Dendritic cell treated with granulocyte-macrophage colony-stimulating factor and Interleukin-4, amounts not matched to agents 40 ng/mL and 50 ng/mL, for 4 days (primary cell): ENCODE measurements at regions not wholly inside any gene's neighbourhood (a gene's known extent, or its start where the extent isn't known, plus 50 kb on each side); places are given as distances from the start of the nearest gene placed in this dataset.

Experiments used
- H3K27ac Mint-ChIP-seq: one replicate; pipeline ENCODE4 v1.8.0; 2022; ENCODE audit warnings: mild to moderate bottlenecking, mixed read lengths
- H3K27me3 Mint-ChIP-seq: one replicate; pipeline ENCODE4 v1.8.0; 2022; ENCODE audit warnings: mild to moderate bottlenecking, mixed read lengths
- H3K36me3 Mint-ChIP-seq: one replicate; pipeline ENCODE4 v1.8.0; 2022; ENCODE audit warnings: low read depth, mixed read lengths
- H3K4me1 Mint-ChIP-seq: one replicate; pipeline ENCODE4 v1.8.0; 2022; ENCODE audit warnings: low read depth, mixed read lengths
- H3K4me3 Mint-ChIP-seq: one replicate; pipeline ENCODE4 v1.8.0; 2022; ENCODE audit warnings: mild to moderate bottlenecking, moderate library complexity, mixed read lengths
- H3K9me3 Mint-ChIP-seq: one replicate; pipeline ENCODE4 v1.8.0; 2022; ENCODE audit warnings: mixed read lengths
- intact Hi-C: fragments of 100-400 bp; cut with micrococcal nuclease; formaldehyde crosslinking; loops from one replicate; pipeline ENCODE4 v1.15.0; 2022

DNA sequence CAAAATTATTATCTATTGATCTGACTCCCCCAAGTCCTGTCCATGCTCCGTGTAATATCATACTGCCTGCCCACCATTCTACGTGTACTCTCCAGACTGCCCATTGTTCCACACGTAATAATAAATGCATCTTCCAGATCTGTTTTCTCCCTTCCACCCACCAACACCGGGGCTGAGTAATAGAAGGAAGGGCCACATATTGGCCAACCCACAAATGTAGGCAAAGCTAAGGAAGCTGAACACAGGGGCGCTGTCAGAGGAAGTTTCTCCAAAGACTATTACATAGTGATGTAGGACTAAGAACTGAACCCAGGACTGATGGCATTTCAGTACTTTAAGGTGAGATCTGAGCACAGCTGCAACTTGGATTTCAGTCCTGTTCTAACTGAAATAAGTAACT lies 135.8 kb upstream of the GUCY1A1 start:
- H3K9me3 Mint-ChIP-seq: no peaks in the 10 kb centered on the region
- no peak overlapping the region for H3K27ac Mint-ChIP-seq
- intact Hi-C loops: no loop called here
- H3K4me3 Mint-ChIP-seq: no peak overlapping the region
- H3K27me3 Mint-ChIP-seq: no peaks in the 10 kb centered on the region
- no peaks in the 10 kb centered on the region for H3K4me1 Mint-ChIP-seq
- no peaks in the 10 kb centered on the region for H3K36me3 Mint-ChIP-seq

DNA sequence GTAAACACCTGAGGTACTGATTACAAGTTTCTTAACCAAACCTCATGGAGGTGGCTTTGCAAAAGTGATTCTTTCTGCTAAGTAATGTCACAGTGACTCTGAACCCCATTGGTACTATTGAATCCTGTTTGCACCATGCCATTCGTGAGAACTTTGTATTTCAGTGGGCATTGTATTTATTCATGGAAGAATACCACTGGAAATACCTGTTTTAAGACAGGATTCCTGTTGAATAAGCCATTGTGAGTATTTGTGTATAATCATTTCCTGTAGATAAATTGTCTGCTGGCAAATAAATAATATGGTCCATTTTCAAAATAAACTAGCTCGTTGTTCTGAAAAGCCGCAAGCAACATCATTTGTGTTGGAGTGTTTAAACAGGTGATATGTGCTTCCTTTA lies 136.4 kb upstream of the GUCY1A1 start:
- no peak overlapping the region for H3K4me3 Mint-ChIP-seq
- intact Hi-C loops: no loop called here
- H3K36me3 Mint-ChIP-seq: no peaks in the 10 kb centered on the region
- no peaks in the 10 kb centered on the region for H3K9me3 Mint-ChIP-seq
- H3K4me1 Mint-ChIP-seq: no peaks in the 10 kb centered on the region
- H3K27me3 Mint-ChIP-seq: no peaks in the 10 kb centered on the region
- H3K27ac Mint-ChIP-seq: no peak overlapping the region

- Mint-ChIP-seq H3K4me3 (no peak overlapping the region), H3K27ac (no peak overlapping the region), H3K4me1 (no peaks in the 10 kb centered on the region), H3K36me3 (no peaks in the 10 kb centered on the region), H3K27me3 (no peaks in the 10 kb centered on the region), H3K9me3 (no peaks in the 10 kb centered on the region)
- intact Hi-C loops: loop anchor here (1.0 to 5.0 kb wide), 2 partner anchors 87 to 258 kb away; no protein-coding TSS in a partner anchor
Observed at GRCh38 chr4:155529716-155530115, 136.9 kb upstream of the GUCY1A1 start.

DNA sequence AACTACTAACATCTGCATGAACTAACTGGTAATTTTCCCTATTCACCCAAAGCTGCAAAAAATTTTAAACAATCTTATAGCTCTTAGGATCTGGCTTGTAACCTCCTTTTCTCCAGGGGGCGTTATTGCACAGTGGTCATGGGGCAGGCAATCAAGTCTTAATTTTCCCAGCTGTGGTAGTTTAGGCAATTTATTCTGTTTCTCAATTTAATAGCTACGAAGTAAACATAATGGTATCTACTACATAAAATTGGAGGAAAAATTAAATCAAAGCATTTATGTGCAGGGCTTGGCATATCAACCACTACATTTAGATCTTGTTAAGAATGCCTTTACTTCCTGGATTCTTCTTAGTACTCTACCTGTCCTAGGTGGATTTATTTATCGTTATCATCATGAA lies 137.4 kb upstream of the GUCY1A1 start:
- H3K9me3 Mint-ChIP-seq: no peaks in the 10 kb centered on the region
- H3K36me3 Mint-ChIP-seq: no peaks in the 10 kb centered on the region
- no peaks in the 10 kb centered on the region for H3K27me3 Mint-ChIP-seq
- no peak overlapping the region for H3K27ac Mint-ChIP-seq
- H3K4me1 Mint-ChIP-seq: no peaks in the 10 kb centered on the region
- no peak overlapping the region for H3K4me3 Mint-ChIP-seq
- intact Hi-C loops: loop anchor here (1.0 to 5.0 kb wide), 2 partner anchors 87 to 258 kb away; no protein-coding TSS in a partner anchor

- Mint-ChIP-seq H3K36me3 (no peaks in the 10 kb centered on the region), H3K27ac (no peak overlapping the region), H3K27me3 (no peaks in the 10 kb centered on the region), H3K4me1 (no peaks in the 10 kb centered on the region), H3K4me3 (no peak overlapping the region), H3K9me3 (peaks cover 20% of the 10 kb centered on the region)
- intact Hi-C loops: loop anchor here (5.0 kb wide), 1 partner anchor 84 kb away; no protein-coding TSS in a partner anchor
Observed at GRCh38 chr4:155526452-155527169, 140.0 kb upstream of the GUCY1A1 start.

GRCh38 chr4:155524926-155525455 lies 141.7 kb upstream of the GUCY1A1 start:
- intact Hi-C loops: loop anchor here (5.0 kb wide), 1 partner anchor 83 kb away; no protein-coding TSS in a partner anchor
- Mint-ChIP-seq H3K36me3 (no peaks in the 10 kb centered on the region), H3K9me3 (peaks cover 33% of the 10 kb centered on the region), H3K27me3 (no peaks in the 10 kb centered on the region), H3K27ac (no peak overlapping the region), H3K4me1 (no peaks in the 10 kb centered on the region), H3K4me3 (no peak overlapping the region)

DNA sequence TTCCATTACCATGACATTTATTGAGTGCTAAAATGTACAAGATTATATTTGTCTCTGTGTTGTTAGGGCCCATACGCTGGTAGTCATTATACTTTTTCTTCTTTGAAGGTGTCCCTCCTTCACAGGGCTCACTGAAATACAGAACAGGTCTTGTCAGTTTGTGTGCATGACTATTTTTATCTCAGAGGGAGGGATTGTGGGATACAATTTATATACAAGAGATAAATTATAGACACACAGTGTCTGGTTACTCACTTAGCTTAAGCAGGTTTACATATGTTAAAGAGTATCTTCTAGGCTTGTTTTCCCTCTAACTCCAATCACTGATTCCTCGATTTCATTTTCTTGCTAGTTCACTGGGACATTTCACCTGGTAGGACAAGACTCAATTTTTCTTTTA lies 143.3 kb upstream of the GUCY1A1 start:
- H3K9me3 Mint-ChIP-seq: peaks cover 33% of the 10 kb centered on the region
- H3K36me3 Mint-ChIP-seq: no peaks in the 10 kb centered on the region
- no peak overlapping the region for H3K27ac Mint-ChIP-seq
- intact Hi-C loops: no loop called here
- H3K4me3 Mint-ChIP-seq: no peak overlapping the region
- no peaks in the 10 kb centered on the region for H3K27me3 Mint-ChIP-seq
- no peaks in the 10 kb centered on the region for H3K4me1 Mint-ChIP-seq

- no peaks in the 10 kb centered on the region for H3K36me3 Mint-ChIP-seq
- intact Hi-C loops: no loop called here
- peaks cover 33% of the 10 kb centered on the region for H3K9me3 Mint-ChIP-seq
- no peaks in the 10 kb centered on the region for H3K4me1 Mint-ChIP-seq
- no peaks in the 10 kb centered on the region for H3K27me3 Mint-ChIP-seq
- H3K27ac Mint-ChIP-seq: no peak overlapping the region
- H3K4me3 Mint-ChIP-seq: no peak overlapping the region
Observed at GRCh38 chr4:155522201-155522600, 144.4 kb upstream of the GUCY1A1 start.

DNA sequence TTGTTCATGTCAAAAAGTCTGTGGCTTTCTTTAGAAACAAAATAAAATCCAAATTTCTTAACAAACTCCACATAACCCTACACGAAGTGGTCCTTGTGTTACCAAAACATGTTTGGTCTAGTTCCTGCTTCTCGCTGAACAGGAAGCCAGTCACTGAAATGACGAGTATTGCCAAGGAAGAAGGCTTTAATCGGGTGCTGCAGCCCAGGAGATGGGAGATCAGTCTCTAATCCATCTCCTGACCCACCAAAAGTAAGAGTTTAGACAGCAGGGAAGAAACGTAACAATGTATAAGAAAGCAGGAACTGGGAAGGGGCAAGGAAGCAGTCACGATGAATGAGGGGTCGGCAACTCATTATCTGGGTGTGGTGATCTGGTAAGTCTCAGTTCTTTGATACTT lies 144.6 kb upstream of the MAP9 start:
- H3K36me3 Mint-ChIP-seq: no peaks in the 10 kb centered on the region
- H3K27me3 Mint-ChIP-seq: no peaks in the 10 kb centered on the region
- H3K9me3 Mint-ChIP-seq: peaks cover 33% of the 10 kb centered on the region
- no peak overlapping the region for H3K4me3 Mint-ChIP-seq
- no peaks in the 10 kb centered on the region for H3K4me1 Mint-ChIP-seq
- H3K27ac Mint-ChIP-seq: no peak overlapping the region
- intact Hi-C loops: no loop called here

DNA sequence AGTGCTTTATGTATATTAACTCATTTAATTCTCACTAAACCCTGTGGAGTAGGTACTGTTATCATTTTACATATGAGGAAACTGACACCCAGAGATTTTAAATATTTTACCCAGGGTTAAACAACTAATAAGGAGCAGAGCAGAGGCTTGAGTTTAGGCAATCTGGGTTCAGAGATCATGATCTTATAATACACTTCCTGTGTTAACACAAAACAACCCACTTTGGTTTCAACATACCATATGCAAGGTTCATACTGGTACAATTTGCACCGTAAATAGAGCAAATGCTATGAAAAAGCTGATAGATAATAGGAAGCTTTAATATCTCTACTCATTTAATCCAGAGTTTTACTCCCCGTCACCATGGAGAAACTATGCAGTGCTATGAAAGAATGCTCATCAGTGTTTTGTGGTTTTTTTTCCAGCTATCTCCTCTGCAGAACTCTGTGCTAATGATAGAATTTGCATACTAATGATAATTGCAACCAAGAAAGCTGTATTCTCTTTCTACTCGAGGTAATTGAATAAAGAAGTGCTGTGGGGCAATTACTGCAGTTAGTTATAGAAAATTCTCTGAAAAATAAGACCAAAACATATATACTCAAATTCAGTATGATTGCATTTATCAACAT lies 138.8 kb upstream of the MAP9 start:
- H3K4me3 Mint-ChIP-seq: no peak overlapping the region
- H3K36me3 Mint-ChIP-seq: no peaks in the 10 kb centered on the region
- intact Hi-C loops: no loop called here
- no peaks in the 10 kb centered on the region for H3K4me1 Mint-ChIP-seq
- peaks cover 2% of the 10 kb centered on the region for H3K9me3 Mint-ChIP-seq
- no peaks in the 10 kb centered on the region for H3K27me3 Mint-ChIP-seq
- H3K27ac Mint-ChIP-seq: no peak overlapping the region

DNA sequence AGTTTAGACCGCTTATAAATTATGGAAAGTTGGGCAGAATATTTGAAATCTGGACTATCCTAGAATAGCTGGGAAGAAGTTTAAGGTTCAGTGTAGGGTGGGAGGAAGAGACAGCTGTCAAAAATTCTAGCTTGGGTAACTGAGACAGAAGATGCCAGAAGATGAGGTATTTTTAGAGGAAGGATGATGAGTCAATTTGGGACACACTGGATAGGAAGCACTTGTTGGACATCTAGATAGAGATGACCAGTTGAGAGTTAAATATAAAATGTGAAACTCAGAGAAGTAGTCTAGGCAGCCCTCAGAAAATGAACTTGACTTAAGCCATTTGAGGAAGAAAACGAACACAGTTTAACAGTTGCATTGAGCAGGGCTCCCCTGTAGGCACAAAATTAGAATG lies 137.9 kb upstream of the MAP9 start:
- Mint-ChIP-seq H3K27ac (no peak overlapping the region), H3K9me3 (no peaks in the 10 kb centered on the region), H3K36me3 (no peaks in the 10 kb centered on the region), H3K4me3 (no peak overlapping the region), H3K27me3 (no peaks in the 10 kb centered on the region), H3K4me1 (no peaks in the 10 kb centered on the region)
- intact Hi-C loops: no loop called here

DNA sequence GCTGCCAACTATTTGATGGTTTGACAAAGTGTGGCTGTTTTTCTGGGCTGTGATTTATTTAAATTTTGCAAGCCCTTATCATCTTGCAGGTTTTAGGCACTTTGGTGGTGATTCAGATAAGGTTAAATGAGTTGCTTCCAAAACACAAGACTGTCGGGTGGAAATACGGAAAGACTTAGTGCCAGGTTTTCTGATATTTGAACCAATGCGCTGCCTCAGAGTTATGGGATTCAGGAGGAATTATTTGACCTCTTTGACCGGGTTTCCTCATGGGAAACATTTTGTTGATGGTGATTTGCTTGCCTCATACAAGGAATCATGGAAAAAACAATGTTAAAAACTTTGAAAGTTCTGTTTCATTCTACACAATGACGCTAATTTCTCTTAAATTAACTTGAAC lies 136.1 kb upstream of the MAP9 start:
- Mint-ChIP-seq H3K4me3 (no peak overlapping the region), H3K27ac (no peak overlapping the region), H3K36me3 (no peaks in the 10 kb centered on the region), H3K27me3 (no peaks in the 10 kb centered on the region), H3K9me3 (no peaks in the 10 kb centered on the region), H3K4me1 (no peaks in the 10 kb centered on the region)
- intact Hi-C loops: no loop called here

GRCh38 chr4:155512046-155512445 lies 135.3 kb upstream of the MAP9 start:
- intact Hi-C loops: no loop called here
- Mint-ChIP-seq H3K27me3 (no peaks in the 10 kb centered on the region), H3K4me3 (no peak overlapping the region), H3K27ac (no peak overlapping the region), H3K36me3 (no peaks in the 10 kb centered on the region), H3K4me1 (no peaks in the 10 kb centered on the region), H3K9me3 (no peaks in the 10 kb centered on the region)

DNA sequence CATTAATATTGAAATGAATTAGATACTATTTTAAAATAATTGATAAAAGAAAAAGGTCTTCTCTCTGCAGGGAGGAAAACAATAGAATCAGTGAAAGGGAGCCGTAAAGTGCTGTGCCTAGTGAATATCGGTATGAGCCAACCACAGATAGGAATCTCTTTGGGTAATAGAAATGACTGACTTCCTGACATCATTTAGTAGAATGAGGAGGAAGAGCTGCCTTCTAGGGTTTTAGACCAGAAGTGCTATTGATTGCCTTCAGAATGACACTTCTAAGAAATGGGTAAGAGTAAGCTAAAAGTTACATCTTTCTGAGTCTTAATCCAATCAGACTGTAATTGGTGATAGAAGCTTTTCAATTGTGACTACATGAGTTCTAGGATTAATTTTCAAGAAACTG lies 134.0 kb upstream of the MAP9 start:
- H3K4me3 Mint-ChIP-seq: no peak overlapping the region
- intact Hi-C loops: no loop called here

More for the DNA sequence above, 134.0 kb upstream of the MAP9 start:
- Mint-ChIP-seq H3K4me1 (no peaks in the 10 kb centered on the region), H3K9me3 (no peaks in the 10 kb centered on the region), H3K27ac (no peak overlapping the region), H3K27me3 (no peaks in the 10 kb centered on the region), H3K36me3 (no peaks in the 10 kb centered on the region)
